ENCODE measurements at regions not wholly inside any gene's neighbourhood (a gene's known extent, or its start where the extent isn't known, plus 50 kb on each side); places are given as distances from the start of the nearest gene placed in this dataset.

- TF ChIP-seq EZH2phosphoT487 (IDR thresholded peaks at IDR 0.05; ENCODE audit: low read length), result no peak
- TF ChIP-seq CTCF (IDR thresholded peaks at IDR 0.05; ENCODE audit: low read length), result no peak
- TF ChIP-seq EZH2 (optimal IDR thresholded peaks at IDR 0.05; ENCODE audit: low read depth, low read length), result no peak
- H3K9me3 ChIP-seq (replicated peaks; ENCODE audit: insufficient read depth, low read length), result no peaks in the 10 kb centered on the region
- H3K36me3 ChIP-seq (replicated peaks; ENCODE audit: insufficient read depth, low read length), result no peaks in the 10 kb centered on the region
- H3K27ac ChIP-seq (ENCODE audit: low read length), result no peak overlapping the region
- no peak overlapping the region for H3K4me3 ChIP-seq (ENCODE audit: low read length)
- H3K79me2 ChIP-seq (ENCODE audit: low read length), result no peaks in the 10 kb centered on the region
- no peak overlapping the region for H3K4me2 ChIP-seq (ENCODE audit: low read depth, low read length)
- H4K20me1 ChIP-seq (ENCODE audit: insufficient read depth, low read length), result no peaks in the 10 kb centered on the region
- H3K4me1 ChIP-seq (ENCODE audit: low read length), result no peaks in the 10 kb centered on the region
- H3K9me2 ChIP-seq (replicated peaks; ENCODE audit: insufficient read depth, low read length), result no peaks in the 10 kb centered on the region
- DNase-seq, result no peak
- no peaks in the 10 kb centered on the region for H3K27me3 ChIP-seq (replicated peaks; ENCODE audit: insufficient read depth, low read length)
- no peak overlapping the region for H3K9ac ChIP-seq (ENCODE audit: low read length)
- H2AFZ ChIP-seq (ENCODE audit: low read length), result no peak overlapping the region
- no peaks in the 10 kb centered on the region for H3F3A ChIP-seq (ENCODE audit: insufficient read depth, low read length)
These were observed 309.8 kb downstream of the LMO7 start for GRCh38 chr13:75945841-75946482.

GRCh38 chr13:75938811-75939560 is 302.9 kb downstream of the LMO7 start:
- Histone ChIP-seq H3K4me3 (ENCODE audit: low read length) (no peak overlapping the region), H3K4me1 (ENCODE audit: low read length) (no peaks in the 10 kb centered on the region), H3K9ac (ENCODE audit: low read length) (no peak overlapping the region), H3K79me2 (ENCODE audit: low read length) (no peaks in the 10 kb centered on the region), H4K20me1 (ENCODE audit: insufficient read depth, low read length) (no peaks in the 10 kb centered on the region), H2AFZ (ENCODE audit: low read length) (no peak overlapping the region), H3F3A (ENCODE audit: insufficient read depth, low read length) (no peaks in the 10 kb centered on the region), H3K9me2 (replicated peaks; ENCODE audit: insufficient read depth, low read length) (no peaks in the 10 kb centered on the region), H3K27ac (ENCODE audit: low read length) (no peak overlapping the region), H3K9me3 (replicated peaks; ENCODE audit: insufficient read depth, low read length) (no peaks in the 10 kb centered on the region), H3K27me3 (replicated peaks; ENCODE audit: insufficient read depth, low read length) (no peaks in the 10 kb centered on the region), H3K36me3 (replicated peaks; ENCODE audit: insufficient read depth, low read length) (no peaks in the 10 kb centered on the region), H3K4me2 (ENCODE audit: low read depth, low read length) (no peak overlapping the region)
- TF ChIP-seq EZH2 (optimal IDR thresholded peaks at IDR 0.05; ENCODE audit: low read depth, low read length) (no peak), EZH2phosphoT487 (IDR thresholded peaks at IDR 0.05; ENCODE audit: low read length) (no peak), CTCF (IDR thresholded peaks at IDR 0.05; ENCODE audit: low read length) (no peak)
- no peak for DNase-seq

- Histone ChIP-seq H3K9ac (ENCODE audit: low read length) (no peak overlapping the region), H3K9me3 (replicated peaks; ENCODE audit: insufficient read depth, low read length) (no peaks in the 10 kb centered on the region), H2AFZ (ENCODE audit: low read length) (no peak overlapping the region), H3K4me2 (ENCODE audit: low read depth, low read length) (no peak overlapping the region), H3K27ac (ENCODE audit: low read length) (no peak overlapping the region), H3K4me3 (ENCODE audit: low read length) (no peak overlapping the region), H4K20me1 (ENCODE audit: insufficient read depth, low read length) (no peaks in the 10 kb centered on the region), H3K36me3 (replicated peaks; ENCODE audit: insufficient read depth, low read length) (no peaks in the 10 kb centered on the region), H3K79me2 (ENCODE audit: low read length) (no peaks in the 10 kb centered on the region), H3K4me1 (ENCODE audit: low read length) (no peaks in the 10 kb centered on the region), H3K9me2 (replicated peaks; ENCODE audit: insufficient read depth, low read length) (no peaks in the 10 kb centered on the region), H3F3A (ENCODE audit: insufficient read depth, low read length) (no peaks in the 10 kb centered on the region), H3K27me3 (replicated peaks; ENCODE audit: insufficient read depth, low read length) (no peaks in the 10 kb centered on the region)
- DNase-seq, result no peak
- TF ChIP-seq CTCF (IDR thresholded peaks at IDR 0.05; ENCODE audit: low read length) (no peak), EZH2phosphoT487 (IDR thresholded peaks at IDR 0.05; ENCODE audit: low read length) (no peak), EZH2 (optimal IDR thresholded peaks at IDR 0.05; ENCODE audit: low read depth, low read length) (no peak)
These were observed 300.7 kb downstream of the LMO7 start for GRCh38 chr13:75936791-75937190.

Measured in MM.1S (cell line).